Jurkat, Clone E6-1 (cell line): ENCODE measurements at regions not wholly inside any gene's neighbourhood (a gene's known extent, or its start where the extent isn't known, plus 50 kb on each side); places are given as distances from the start of the nearest gene placed in this dataset.
"Not testable (repeated sequence)": the region's sequence is repeated elsewhere in the genome, so short reads cannot be mapped to it uniquely, and the experiment has no call there.

Experiments
- DNase-seq: peaks from one replicate; pipeline ENCODE4 v3.0.0-alpha.2; 2011; ENCODE audit warnings: low read depth, low spot score
- H3K4me3 ChIP-seq: 2 replicates; pipeline ENCODE4 v1.5.1; 2011; ENCODE audit warnings: mild to moderate bottlenecking, low read length, control low read depth, moderate library complexity

- H3K4me3 ChIP-seq: no peak overlapping the region
- no peak for DNase-seq
Measured at GRCh38 chr6:76885861-76886301, 577.4 kb downstream of the HTR1B start.

- no peak for DNase-seq
- no peak overlapping the region for H3K4me3 ChIP-seq
Measured at GRCh38 chr6:76881414-76881813, 581.9 kb downstream of the HTR1B start.

GRCh38 chr6:76876922-76877553 lies 586.3 kb downstream of the HTR1B start:
- no peak overlapping the region for H3K4me3 ChIP-seq
- DNase-seq: peak; percentile 32

- not testable (repeated sequence) for H3K4me3 ChIP-seq, DNase-seq
Measured at GRCh38 chr6:76876430-76876829, 586.9 kb downstream of the HTR1B start.

- no peak overlapping the region for H3K4me3 ChIP-seq
- DNase-seq: no peak
Measured at GRCh38 chr6:76867182-76867581, 596.1 kb downstream of the HTR1B start.

- no peak overlapping the region for H3K4me3 ChIP-seq
- no peak for DNase-seq
Measured at GRCh38 chr6:76866091-76866915, 597.0 kb downstream of the HTR1B start.

GRCh38 chr6:76862936-76863335 lies 600.4 kb downstream of the HTR1B start:
- H3K4me3 ChIP-seq: no peak overlapping the region
- no peak for DNase-seq

- DNase-seq: peak; percentile 25
- no peak overlapping the region for H3K4me3 ChIP-seq
Measured at GRCh38 chr6:76861403-76861802, 601.9 kb downstream of the HTR1B start.

GRCh38 chr6:76856065-76856464 lies 607.2 kb downstream of the HTR1B start:
- no peak overlapping the region for H3K4me3 ChIP-seq
- DNase-seq: no peak

GRCh38 chr6:76852776-76853175 lies 610.5 kb downstream of the HTR1B start:
- no peak overlapping the region for H3K4me3 ChIP-seq
- no peak for DNase-seq

GRCh38 chr6:76849274-76849970 lies 613.9 kb downstream of the HTR1B start:
- H3K4me3 ChIP-seq, DNase-seq: not testable (repeated sequence)

- no peak overlapping the region for H3K4me3 ChIP-seq
- no peak for DNase-seq
Measured at GRCh38 chr6:76843054-76843822, 620.1 kb downstream of the HTR1B start.

GRCh38 chr6:76840865-76841264 lies 622.4 kb downstream of the HTR1B start:
- DNase-seq: no peak
- H3K4me3 ChIP-seq: no peak overlapping the region

- DNase-seq: no peak
- H3K4me3 ChIP-seq: no peak overlapping the region
Measured at GRCh38 chr6:76840041-76840745, 623.1 kb downstream of the HTR1B start.

GRCh38 chr6:76839505-76839904 lies 623.8 kb downstream of the HTR1B start:
- H3K4me3 ChIP-seq: no peak overlapping the region
- DNase-seq: no peak

GRCh38 chr6:76837564-76837963 lies 625.7 kb downstream of the HTR1B start:
- H3K4me3 ChIP-seq: no peak overlapping the region
- no peak for DNase-seq

GRCh38 chr6:76835695-76836094 lies 627.6 kb downstream of the HTR1B start:
- no peak for DNase-seq
- H3K4me3 ChIP-seq: no peak overlapping the region

- DNase-seq: no peak
- no peak overlapping the region for H3K4me3 ChIP-seq
Measured at GRCh38 chr6:76835293-76835692, 628.0 kb downstream of the HTR1B start.

GRCh38 chr6:76834399-76834798 lies 628.9 kb downstream of the HTR1B start:
- no peak overlapping the region for H3K4me3 ChIP-seq
- no peak for DNase-seq
